ENCODE measurements at regions not wholly inside any gene's neighbourhood (a gene's known extent, or its start where the extent isn't known, plus 50 kb on each side); places are given as distances from the start of the nearest gene placed in this dataset.
A peak's percentile ranks its signal among the peaks of the same experiment; 100 is the strongest.

GRCh38 chr1:10941891-10942541 is 70.4 kb upstream of the TARDBP start:
- H3K27me3 ChIP-seq (ENCODE audit: control insufficient read depth, insufficient read depth, low read length), result no peaks in the 10 kb centered on the region
- H3K27ac ChIP-seq (ENCODE audit: low read depth in 2 of 2, low read length in 2 of 2), result no peak overlapping the region
- peak in 4 of 5 donors; percentile 74 to 87 (median 79) for DNase-seq
- no peaks in the 10 kb centered on the region for H3K36me3 ChIP-seq (ENCODE audit: control insufficient read depth in 2 of 3, insufficient read depth in 3 of 3, low read length in 3 of 3)
- no peak for FAIRE-seq
- TF ChIP-seq, protein P1, sequence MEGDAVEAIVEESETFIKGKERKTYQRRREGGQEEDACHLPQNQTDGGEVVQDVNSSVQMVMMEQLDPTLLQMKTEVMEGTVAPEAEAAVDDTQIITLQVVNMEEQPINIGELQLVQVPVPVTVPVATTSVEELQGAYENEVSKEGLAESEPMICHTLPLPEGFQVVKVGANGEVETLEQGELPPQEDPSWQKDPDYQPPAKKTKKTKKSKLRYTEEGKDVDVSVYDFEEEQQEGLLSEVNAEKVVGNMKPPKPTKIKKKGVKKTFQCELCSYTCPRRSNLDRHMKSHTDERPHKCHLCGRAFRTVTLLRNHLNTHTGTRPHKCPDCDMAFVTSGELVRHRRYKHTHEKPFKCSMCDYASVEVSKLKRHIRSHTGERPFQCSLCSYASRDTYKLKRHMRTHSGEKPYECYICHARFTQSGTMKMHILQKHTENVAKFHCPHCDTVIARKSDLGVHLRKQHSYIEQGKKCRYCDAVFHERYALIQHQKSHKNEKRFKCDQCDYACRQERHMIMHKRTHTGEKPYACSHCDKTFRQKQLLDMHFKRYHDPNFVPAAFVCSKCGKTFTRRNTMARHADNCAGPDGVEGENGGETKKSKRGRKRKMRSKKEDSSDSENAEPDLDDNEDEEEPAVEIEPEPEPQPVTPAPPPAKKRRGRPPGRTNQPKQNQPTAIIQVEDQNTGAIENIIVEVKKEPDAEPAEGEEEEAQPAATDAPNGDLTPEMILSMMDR (IDR thresholded peaks at IDR 0.05; ENCODE audit: borderline replicate concordance, extremely low read depth, insufficient read depth), result peak; percentile 88
- no peaks in the 10 kb centered on the region for H3K9me3 ChIP-seq (ENCODE audit: control insufficient read depth in 2 of 3, insufficient read depth in 1 of 3, low read length in 3 of 3)
- H3K4me1 ChIP-seq (ENCODE audit: control insufficient read depth in 2 of 3, insufficient read depth in 2 of 3, low read depth in 1 of 3, low read length in 3 of 3), result peaks cover 0 to 11% (median 0%) of the 10 kb centered on the region in 3 donors
- intact Hi-C loops (cut with DNase I), result no loop called here
- H3K9ac ChIP-seq (ENCODE audit: low read length in 3 of 3), result no peak overlapping the region
- H3K4me3 ChIP-seq (ENCODE audit: low read length in 3 of 3), result no peak overlapping the region

- TF ChIP-seq, protein P1 (IDR thresholded peaks at IDR 0.05; ENCODE audit: borderline replicate concordance, extremely low read depth, insufficient read depth), result no peak
- no peak overlapping the region for H3K9ac ChIP-seq (ENCODE audit: low read length in 3 of 3)
- DNase-seq, result no peak
- FAIRE-seq, result no peak
- H3K27ac ChIP-seq (ENCODE audit: low read depth in 2 of 2, low read length in 2 of 2), result no peak overlapping the region
- no peaks in the 10 kb centered on the region for H3K36me3 ChIP-seq (ENCODE audit: control insufficient read depth in 2 of 3, insufficient read depth in 3 of 3, low read length in 3 of 3)
- H3K4me3 ChIP-seq (ENCODE audit: low read length in 3 of 3), result no peak overlapping the region
- H3K27me3 ChIP-seq (ENCODE audit: control insufficient read depth, insufficient read depth, low read length), result no peaks in the 10 kb centered on the region
- H3K9me3 ChIP-seq (ENCODE audit: control insufficient read depth in 2 of 3, insufficient read depth in 1 of 3, low read length in 3 of 3), result no peaks in the 10 kb centered on the region
- peaks cover 0 to 11% (median 0%) of the 10 kb centered on the region in 3 donors for H3K4me1 ChIP-seq (ENCODE audit: control insufficient read depth in 2 of 3, insufficient read depth in 2 of 3, low read depth in 1 of 3, low read length in 3 of 3)
- intact Hi-C loops (cut with DNase I), result no loop called here
Observed at GRCh38 chr1:10942542-10942912, 69.9 kb upstream of the TARDBP start.

GRCh38 chr1:10943041-10943440 is 69.4 kb upstream of the TARDBP start:
- H3K9me3 ChIP-seq (ENCODE audit: control insufficient read depth in 2 of 3, insufficient read depth in 1 of 3, low read length in 3 of 3), result no peaks in the 10 kb centered on the region
- intact Hi-C loops (cut with DNase I), result no loop called here
- H3K4me3 ChIP-seq (ENCODE audit: low read length in 3 of 3), result no peak overlapping the region
- no peak overlapping the region for H3K27ac ChIP-seq (ENCODE audit: low read depth in 2 of 2, low read length in 2 of 2)
- no peaks in the 10 kb centered on the region for H3K36me3 ChIP-seq (ENCODE audit: control insufficient read depth in 2 of 3, insufficient read depth in 3 of 3, low read length in 3 of 3)
- TF ChIP-seq, protein P1 (IDR thresholded peaks at IDR 0.05; ENCODE audit: borderline replicate concordance, extremely low read depth, insufficient read depth), result no peak
- no peak overlapping the region for H3K9ac ChIP-seq (ENCODE audit: low read length in 3 of 3)
- DNase-seq (no peak), FAIRE-seq (no peak)
- H3K4me1 ChIP-seq (ENCODE audit: control insufficient read depth in 2 of 3, insufficient read depth in 2 of 3, low read depth in 1 of 3, low read length in 3 of 3), result peaks cover 0 to 11% (median 0%) of the 10 kb centered on the region in 3 donors
- no peaks in the 10 kb centered on the region for H3K27me3 ChIP-seq (ENCODE audit: control insufficient read depth, insufficient read depth, low read length)
